ENCODE measurements at regions not wholly inside any gene's neighbourhood (a gene's known extent, or its start where the extent isn't known, plus 50 kb on each side); places are given as distances from the start of the nearest gene placed in this dataset.

- no peak overlapping the region for H3K4me3 ChIP-seq (ENCODE audit: low read depth, low read length)
- no peak for TF ChIP-seq CTCF (conservative IDR thresholded peaks at IDR 0.05; ENCODE audit: low read depth, low read length)
- no peak for DNase-seq (ENCODE audit: low read depth)
These were observed 162.4 kb downstream of the ESM1 start for GRCh38 chr5:54823006-54823405.

DNA sequence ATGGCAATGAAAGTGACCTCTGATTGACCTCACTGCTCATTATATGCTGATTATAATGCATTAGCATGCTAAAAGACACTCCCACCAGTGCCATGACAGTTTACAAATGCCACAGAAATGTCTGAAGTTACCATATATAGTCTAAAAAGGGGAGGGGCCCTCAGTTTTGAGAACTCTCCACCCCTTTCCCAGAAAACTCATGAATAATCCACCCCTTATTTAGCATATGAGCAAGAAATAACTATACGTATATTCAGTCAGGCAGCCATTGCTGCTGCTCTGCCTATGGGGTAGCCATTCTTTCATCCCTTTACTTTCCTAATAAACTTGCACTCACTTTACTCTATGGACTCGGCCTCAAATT lies 163.1 kb downstream of the ESM1 start:
- TF ChIP-seq CTCF (conservative IDR thresholded peaks at IDR 0.05; ENCODE audit: low read depth, low read length): no peak
- no peak overlapping the region for H3K4me3 ChIP-seq (ENCODE audit: low read depth, low read length)
- DNase-seq (ENCODE audit: low read depth): no peak

DNA sequence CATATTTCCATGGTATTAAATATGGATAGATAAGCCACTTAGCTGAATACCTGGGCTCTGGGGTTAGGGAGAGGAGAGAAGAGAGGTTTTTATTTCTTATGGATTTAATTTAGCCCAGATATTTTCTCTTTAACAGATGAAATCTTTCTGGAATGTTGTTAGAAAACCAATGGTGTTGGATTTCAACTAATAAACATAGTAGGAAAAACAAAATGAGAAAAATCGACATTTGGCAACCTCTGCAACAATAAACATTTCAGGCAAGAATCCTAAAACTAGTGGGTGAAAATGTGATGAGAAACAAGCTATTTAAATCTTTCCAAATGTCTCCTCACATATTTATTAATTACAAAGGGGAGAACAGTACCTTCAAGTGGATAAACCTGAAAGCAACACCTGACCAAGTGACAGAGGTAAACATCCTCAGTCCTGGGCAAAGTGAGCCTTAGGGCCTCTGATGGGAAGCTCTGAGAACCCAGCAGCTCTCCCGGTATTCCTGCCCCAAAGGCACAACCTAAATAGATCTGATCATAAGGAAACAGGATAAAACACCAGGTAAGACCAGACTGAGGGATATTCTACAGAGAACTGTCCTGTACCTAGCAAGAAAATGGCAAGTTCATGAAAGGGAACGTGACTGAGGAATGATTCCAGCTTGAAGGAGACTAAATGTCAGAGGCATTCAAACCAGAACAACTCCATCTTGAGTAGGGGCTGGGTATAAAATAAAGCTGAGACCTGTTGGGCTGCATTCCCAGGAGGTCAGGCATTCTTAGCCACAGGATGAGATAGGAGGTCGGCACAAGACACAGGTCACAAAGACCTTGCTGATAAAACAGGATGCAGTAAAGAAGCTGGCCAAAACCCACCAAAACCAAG lies 163.7 kb downstream of the ESM1 start:
- H3K4me3 ChIP-seq (ENCODE audit: low read depth, low read length): no peak overlapping the region
- DNase-seq (ENCODE audit: low read depth): no peak
- no peak for TF ChIP-seq CTCF (conservative IDR thresholded peaks at IDR 0.05; ENCODE audit: low read depth, low read length)

- H3K4me3 ChIP-seq (ENCODE audit: low read depth, low read length): no peak overlapping the region
- no peak for TF ChIP-seq CTCF (conservative IDR thresholded peaks at IDR 0.05; ENCODE audit: low read depth, low read length)
- no peak for DNase-seq (ENCODE audit: low read depth)
These were observed 164.9 kb downstream of the ESM1 start for GRCh38 chr5:54820346-54821134.

DNA sequence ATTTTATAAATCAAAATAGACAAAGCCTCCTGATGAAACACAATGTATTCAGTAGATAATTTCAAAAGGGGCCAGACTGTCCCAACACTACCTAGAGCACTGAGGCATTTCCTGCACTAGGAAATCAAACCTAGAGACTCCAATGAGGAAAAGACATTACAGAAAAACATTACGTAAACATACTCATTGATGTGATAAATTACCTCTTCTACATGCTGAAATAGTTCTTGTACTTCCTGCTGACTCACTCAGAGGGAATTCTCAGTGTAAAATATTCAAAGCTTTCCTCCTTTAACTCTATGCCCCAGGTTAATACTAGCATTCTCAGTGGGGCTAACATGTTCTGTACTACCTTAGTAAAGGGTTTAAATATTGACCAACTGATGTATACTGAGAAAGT lies 178.0 kb downstream of the ESM1 start:
- DNase-seq (ENCODE audit: low read depth): peak; percentile 80
- H3K4me3 ChIP-seq (ENCODE audit: low read depth, low read length): no peak overlapping the region
- no peak for TF ChIP-seq CTCF (conservative IDR thresholded peaks at IDR 0.05; ENCODE audit: low read depth, low read length)

DNA sequence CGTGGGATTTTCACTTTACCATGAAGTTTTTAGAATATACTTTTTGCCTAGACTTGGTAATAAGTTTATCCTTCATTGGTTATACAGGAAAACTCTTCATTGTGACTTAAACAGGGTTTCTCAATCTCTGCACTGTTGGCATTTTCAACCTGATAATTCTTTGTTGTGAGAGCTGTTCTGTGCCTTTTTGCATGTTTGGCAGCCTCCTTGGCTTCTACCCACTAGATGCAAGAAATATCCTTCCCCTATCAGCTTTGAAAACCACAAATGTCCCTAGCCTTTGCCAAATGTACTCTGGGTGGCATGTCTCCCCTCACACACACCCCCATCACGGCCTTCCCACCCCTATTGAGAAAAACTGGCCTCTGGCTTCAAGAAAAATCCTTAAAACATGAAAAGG lies 180.9 kb downstream of the ESM1 start:
- TF ChIP-seq CTCF (conservative IDR thresholded peaks at IDR 0.05; ENCODE audit: low read depth, low read length): no peak
- no peak overlapping the region for H3K4me3 ChIP-seq (ENCODE audit: low read depth, low read length)
- no peak for DNase-seq (ENCODE audit: low read depth)

Measured in choroid plexus epithelial cell (primary cell).